GM21381 (cell line): ENCODE measurements at regions not wholly inside any gene's neighbourhood (a gene's known extent, or its start where the extent isn't known, plus 50 kb on each side); places are given as distances from the start of the nearest gene placed in this dataset.

Source experiments
- ATAC-seq: cut with Tn5 transposase; IDR thresholded peaks from one replicate; pipeline ENCODE4 v1.9.1; 2021; ENCODE audit warnings: mild to moderate bottlenecking, moderate library complexity; ENCODE audit not compliant: unreplicated experiment

GRCh38 chr5:143730112-143730801 is 81.7 kb upstream of the HMHB1 start:
- ATAC-seq: no peak

- ATAC-seq: no peak
Observed at GRCh38 chr5:143729334-143729946, 82.5 kb upstream of the HMHB1 start.

GRCh38 chr5:143723159-143723558 is 88.8 kb upstream of the HMHB1 start:
- ATAC-seq: no peak

GRCh38 chr5:143721925-143722324 is 90.0 kb upstream of the HMHB1 start:
- no peak for ATAC-seq

GRCh38 chr5:143720689-143721088 is 91.3 kb upstream of the HMHB1 start:
- ATAC-seq: no peak

GRCh38 chr5:143717400-143717799 is 94.6 kb upstream of the HMHB1 start:
- no peak for ATAC-seq

GRCh38 chr5:143716881-143717280 is 95.1 kb upstream of the HMHB1 start:
- no peak for ATAC-seq

- ATAC-seq: no peak
Observed at GRCh38 chr5:143715616-143716015, 96.3 kb upstream of the HMHB1 start.

GRCh38 chr5:143714629-143715028 is 97.3 kb upstream of the HMHB1 start:
- no peak for ATAC-seq

GRCh38 chr5:143713047-143714003 is 98.6 kb upstream of the HMHB1 start:
- ATAC-seq: no peak

- ATAC-seq: no peak
Observed at GRCh38 chr5:143708672-143709071, 103.3 kb upstream of the HMHB1 start.

GRCh38 chr5:143707806-143708205 is 104.2 kb upstream of the HMHB1 start:
- ATAC-seq: no peak

- ATAC-seq: no peak
Observed at GRCh38 chr5:143705381-143705780, 106.6 kb upstream of the HMHB1 start.

GRCh38 chr5:143703659-143704058 is 108.3 kb upstream of the HMHB1 start:
- no peak for ATAC-seq

- ATAC-seq: no peak
Observed at GRCh38 chr5:143701493-143701892, 110.5 kb upstream of the HMHB1 start.

- ATAC-seq: no peak
Observed at GRCh38 chr5:143700994-143701393, 111.0 kb upstream of the HMHB1 start.

GRCh38 chr5:143699121-143699520 is 112.8 kb upstream of the HMHB1 start:
- no peak for ATAC-seq

GRCh38 chr5:143698574-143698973 is 113.4 kb upstream of the HMHB1 start:
- ATAC-seq: no peak

- no peak for ATAC-seq
Observed at GRCh38 chr5:143696921-143697320, 115.0 kb upstream of the HMHB1 start.

GRCh38 chr5:143695941-143696340 is 116.0 kb upstream of the HMHB1 start:
- no peak for ATAC-seq

GRCh38 chr5:143695244-143695864 is 116.6 kb upstream of the HMHB1 start:
- no peak for ATAC-seq
